Lung (tissue), 11 donors: ENCODE measurements at regions not wholly inside any gene's neighbourhood (a gene's known extent, or its start where the extent isn't known, plus 50 kb on each side); places are given as distances from the start of the nearest gene placed in this dataset.

Source experiments
- ATAC-seq: fragments of 200-7000 bp; cut with Tn5 transposase; one replicate; pipeline ENCODE4 v1.9.1; 2020; ENCODE audit warnings: moderate number of reproducible peaks; ENCODE audit not compliant: insufficient read depth, low FRiP score
- DNase-seq, 3 donors: peaks; one replicate each; pipeline ENCODE4 v3.0.0-alpha.2; 2013 to 2017
- H3K27ac ChIP-seq, 2 donors: one replicate each; pipeline ENCODE4 v1.5.1; 2013; ENCODE audit warnings: mild to moderate bottlenecking in 2 of 2, moderate library complexity in 2 of 2, control low read depth in 1 of 2, inconsistent platforms in 1 of 2, low read depth in 1 of 2, low read length in 1 of 2
- H3K27me3 ChIP-seq, 3 donors: one replicate each; pipeline ENCODE4 v1.5.1; 2013; ENCODE audit warnings: low read length in 2 of 3; ENCODE audit not compliant: control insufficient read depth in 3 of 3, insufficient read depth in 3 of 3
- H3K36me3 ChIP-seq, 4 donors: one replicate each; pipeline ENCODE4 v1.5.1; 2013; ENCODE audit warnings: low read length in 4 of 4, mild to moderate bottlenecking in 1 of 4, moderate library complexity in 1 of 4; ENCODE audit not compliant: control insufficient read depth in 4 of 4, insufficient read depth in 4 of 4
- H3K4me1 ChIP-seq, 5 donors: one replicate each; pipeline ENCODE4 v1.5.1; 2013; ENCODE audit warnings: low read length in 5 of 5, mild to moderate bottlenecking in 2 of 5, moderate library complexity in 1 of 5; ENCODE audit not compliant: control insufficient read depth in 5 of 5, insufficient read depth in 5 of 5
- H3K4me3 ChIP-seq: one replicate; pipeline ENCODE4 v1.5.1; 2013; ENCODE audit warnings: mild to moderate bottlenecking, control low read depth, moderate library complexity
- H3K9ac ChIP-seq, 2 donors: one replicate each; pipeline ENCODE4 v1.5.1; 2013; ENCODE audit warnings: low read length in 2 of 2, control low read depth in 1 of 2; ENCODE audit not compliant: insufficient read depth in 1 of 2
- H3K9me3 ChIP-seq, 4 donors: one replicate each; pipeline ENCODE4 v1.5.1; 2013; ENCODE audit warnings: low read length in 3 of 4, mild to moderate bottlenecking in 1 of 4, moderate library complexity in 1 of 4; ENCODE audit not compliant: control insufficient read depth in 4 of 4, insufficient read depth in 3 of 4
- CTCF ChIP-seq: IDR thresholded peaks from 2 replicates; pipeline ENCODE4 v1.5.1; 2012; ENCODE audit warnings: mild to moderate bottlenecking; ENCODE audit errors: control extremely low read depth, extremely low read depth
- WGBS, 2 donors: extraction: QIAGEN DNeasy Blood & Tissue Kit; methylation state at CpG; one replicate each; pipeline ENCODE4 v1.1.7; 2013; 5-methylcytosine and 5-hydroxymethylcytosine counted together
- donor health status: control.
- donor health status: control.
- donor health status: Bipolar disorder and iron deficiency.
- donor health status: healthy.
- donor health status: DM: yes; HTN: yes; CAD: no.

DNA sequence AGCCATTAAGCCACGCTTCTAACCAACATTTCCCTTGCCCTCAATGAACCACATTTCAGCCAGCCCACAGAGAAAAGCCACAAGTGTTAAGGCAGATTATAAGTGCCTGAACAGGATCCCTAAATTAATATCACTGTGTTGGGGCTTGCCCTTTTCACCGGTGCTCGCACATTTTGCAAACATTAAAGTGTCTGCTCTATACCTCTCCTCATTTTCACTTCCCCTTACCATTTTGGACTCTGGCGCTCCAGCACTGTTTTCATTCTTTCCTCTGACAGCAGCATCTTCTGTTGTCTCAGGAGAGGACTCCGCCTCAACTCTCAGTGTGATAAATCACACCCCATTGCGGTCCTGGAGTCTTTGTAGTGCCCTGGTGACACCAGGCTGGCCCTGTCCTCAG, 274.2 kb downstream of the BAMBI start:
- TF ChIP-seq CTCF = no peak
- no peak for DNase-seq
- WGBS, 2 donors = 83 to 86% methylated on average over 6 of the region's 6 CpGs
- Histone ChIP-seq H3K9me3 (no peaks in the 10 kb centered on the region), H3K27ac (no peak overlapping the region), H3K9ac (no peak overlapping the region), H3K27me3 (no peaks in the 10 kb centered on the region), H3K36me3 (no peaks in the 10 kb centered on the region), H3K4me1 (peaks cover 0 to 8% (median 2%) of the 10 kb centered on the region in 5 donors), H3K4me3 (no peak overlapping the region)
- no peak for ATAC-seq

GRCh38 chr10:28952523-28952922, 275.2 kb downstream of the BAMBI start:
- no peaks in the 10 kb centered on the region for H3K27me3 ChIP-seq
- ATAC-seq (no peak), DNase-seq (no peak)
- no peaks in the 10 kb centered on the region for H3K4me1 ChIP-seq
- no peak overlapping the region for H3K9ac ChIP-seq
- no peak for TF ChIP-seq CTCF
- no peak overlapping the region for H3K4me3 ChIP-seq
- no peaks in the 10 kb centered on the region for H3K36me3 ChIP-seq
- H3K9me3 ChIP-seq = no peaks in the 10 kb centered on the region
- no peak overlapping the region for H3K27ac ChIP-seq

- Histone ChIP-seq H3K9ac (no peak overlapping the region), H3K4me3 (no peak overlapping the region), H3K4me1 (no peaks in the 10 kb centered on the region), H3K9me3 (no peaks in the 10 kb centered on the region), H3K27me3 (no peaks in the 10 kb centered on the region), H3K27ac (no peak overlapping the region), H3K36me3 (no peaks in the 10 kb centered on the region)
- ATAC-seq (no peak), DNase-seq (no peak)
- no peak for TF ChIP-seq CTCF
- 65 to 88% methylated on average over 2 of the region's 2 CpGs for WGBS, 2 donors
Measured at GRCh38 chr10:28954211-28954610, 276.9 kb downstream of the BAMBI start.

GRCh38 chr10:28958468-28958867, 281.1 kb downstream of the BAMBI start:
- Histone ChIP-seq H3K4me3 (no peak overlapping the region), H3K27me3 (no peaks in the 10 kb centered on the region), H3K27ac (no peak overlapping the region), H3K9me3 (no peaks in the 10 kb centered on the region), H3K4me1 (no peaks in the 10 kb centered on the region), H3K36me3 (no peaks in the 10 kb centered on the region), H3K9ac (no peak overlapping the region)
- ATAC-seq (no peak), DNase-seq (no peak)
- no peak for TF ChIP-seq CTCF
